Choroid plexus epithelial cell (primary cell): ENCODE measurements at regions not wholly inside any gene's neighbourhood (a gene's known extent, or its start where the extent isn't known, plus 50 kb on each side); places are given as distances from the start of the nearest gene placed in this dataset.

Source experiments
- DNase-seq: peaks from one replicate; pipeline ENCODE4 v3.0.0-alpha.2; 2010; ENCODE audit warnings: low read depth
- H3K4me3 ChIP-seq: 2 replicates; pipeline ENCODE4 v1.5.1; 2011; ENCODE audit warnings: low read depth, mild to moderate bottlenecking, control low read depth, low read length, moderate library complexity
- CTCF ChIP-seq: conservative IDR thresholded peaks from 2 replicates; pipeline ENCODE4 v1.5.1; 2011; ENCODE audit warnings: low read depth, mild to moderate bottlenecking, control low read depth, inconsistent platforms, low read length, moderate library complexity

DNA sequence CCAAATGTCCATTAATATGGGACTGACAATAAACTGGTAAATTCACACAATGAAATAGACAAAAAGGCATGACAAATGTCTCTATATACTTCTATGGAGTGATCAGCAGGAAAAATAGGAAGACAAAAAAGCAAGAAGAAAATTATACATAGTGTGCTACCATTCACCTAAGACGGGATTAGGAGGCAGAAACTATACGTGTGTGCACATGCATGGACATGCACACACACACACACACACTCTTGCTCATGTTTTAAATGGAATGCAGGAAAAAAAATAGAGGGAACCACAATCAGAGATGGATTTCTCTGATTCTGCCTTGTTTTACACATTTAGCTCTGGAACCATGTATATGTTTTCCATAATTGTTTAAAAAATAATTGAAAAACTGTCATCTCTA, 119.0 kb downstream of the ZFAND4 start:
- TF ChIP-seq CTCF = no peak
- no peak overlapping the region for H3K4me3 ChIP-seq
- DNase-seq = no peak

DNA sequence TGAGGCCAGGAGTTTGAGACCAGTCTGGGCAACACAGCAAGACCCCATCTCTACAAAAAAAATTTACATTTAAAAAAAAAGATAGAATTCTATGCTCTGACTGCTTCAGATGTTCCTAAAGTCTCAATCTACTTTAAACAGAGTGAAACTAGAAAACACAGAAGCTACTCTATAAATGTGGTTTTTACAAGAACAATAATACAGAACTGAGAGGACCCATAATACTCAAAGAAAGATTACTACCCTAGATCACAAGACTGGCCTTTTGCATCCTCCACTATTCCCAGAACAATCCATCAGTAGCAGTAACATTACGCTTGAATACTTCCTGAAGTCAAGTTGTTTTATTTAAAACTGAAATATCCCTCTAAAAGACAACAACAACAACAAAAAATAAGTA, 119.4 kb downstream of the ZFAND4 start:
- H3K4me3 ChIP-seq = no peak overlapping the region
- no peak for DNase-seq
- no peak for TF ChIP-seq CTCF

DNA sequence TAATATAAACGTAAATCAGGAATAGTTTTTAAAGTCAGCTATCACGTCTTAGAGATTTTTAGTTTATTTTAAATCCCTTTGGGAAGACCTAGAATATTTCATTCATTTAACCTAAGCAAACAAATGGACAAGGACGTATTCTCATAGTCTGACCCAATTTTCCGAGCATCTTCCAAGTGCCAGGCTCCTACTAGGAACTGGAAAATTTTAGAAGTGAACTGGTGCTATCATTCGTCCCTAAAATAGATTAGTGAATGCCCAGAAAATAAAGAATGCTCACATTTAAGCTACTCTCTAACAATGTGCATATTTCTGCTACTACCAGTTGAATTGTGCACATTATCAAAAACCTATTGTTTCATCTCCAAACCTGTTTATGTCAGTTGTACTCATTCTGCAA, 120.1 kb downstream of the ZFAND4 start:
- no peak overlapping the region for H3K4me3 ChIP-seq
- no peak for DNase-seq
- TF ChIP-seq CTCF = no peak

DNA sequence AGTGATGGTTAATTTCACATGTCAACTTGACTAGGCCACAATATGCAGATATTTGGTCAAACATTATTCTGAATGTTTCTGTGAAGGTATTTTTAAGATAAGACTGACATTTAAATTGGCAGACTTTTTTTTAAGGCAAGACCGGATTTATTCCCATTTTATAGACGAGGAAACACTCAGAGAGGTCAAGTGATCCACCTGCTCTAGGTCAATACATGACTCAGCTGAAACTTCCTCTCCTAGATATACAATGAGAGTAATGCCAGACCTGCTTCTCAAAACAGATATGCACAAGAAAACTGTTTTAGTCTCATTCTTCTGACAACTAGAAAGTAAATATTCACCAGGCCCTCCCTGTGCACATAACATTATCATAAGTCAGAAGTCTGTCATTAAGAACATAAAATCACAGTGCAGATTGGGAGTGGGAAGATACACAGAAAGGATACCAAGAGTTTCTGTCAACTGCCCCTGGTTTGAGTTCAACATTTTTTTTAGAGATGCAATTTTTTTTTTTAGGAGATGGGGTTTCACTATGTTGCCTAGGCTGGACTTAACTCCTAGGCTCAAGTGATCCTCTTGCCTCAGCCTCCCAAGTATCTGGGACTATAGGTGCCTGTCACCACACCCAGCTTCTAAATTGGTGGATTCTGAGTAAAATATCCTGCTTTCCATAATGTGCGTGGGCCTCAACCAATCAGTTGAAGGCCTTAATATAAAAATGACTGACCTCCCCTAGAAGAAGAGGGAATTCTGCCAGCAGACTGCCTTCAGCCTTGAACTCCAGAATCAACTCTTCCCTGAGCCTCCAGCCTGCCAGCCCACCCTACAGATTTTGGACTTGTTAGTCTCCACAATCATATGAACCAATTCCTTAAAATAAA, 121.4 kb downstream of the ZFAND4 start:
- TF ChIP-seq CTCF = no peak
- H3K4me3 ChIP-seq = no peak overlapping the region
- no peak for DNase-seq

DNA sequence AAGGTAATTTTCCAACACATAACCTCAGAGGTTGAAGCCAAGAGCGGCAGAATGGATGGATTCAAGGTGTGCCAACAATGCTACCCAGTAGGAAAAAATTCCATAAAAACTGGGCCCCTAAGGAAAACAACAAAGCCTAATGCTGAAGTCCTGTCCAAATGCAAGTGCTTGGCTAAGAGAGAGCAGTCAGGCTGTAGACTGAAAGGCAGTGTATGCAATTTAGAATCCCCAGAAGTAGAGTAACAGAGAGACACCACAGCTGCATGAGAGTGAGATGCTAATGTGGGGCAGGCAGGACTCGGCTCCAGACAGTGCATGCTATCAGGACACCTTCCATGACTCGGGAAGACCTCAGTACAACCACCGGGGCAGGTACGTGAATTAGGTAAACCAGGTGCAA, 124.5 kb downstream of the ZFAND4 start:
- H3K4me3 ChIP-seq = no peak overlapping the region
- no peak for TF ChIP-seq CTCF
- DNase-seq = no peak

DNA sequence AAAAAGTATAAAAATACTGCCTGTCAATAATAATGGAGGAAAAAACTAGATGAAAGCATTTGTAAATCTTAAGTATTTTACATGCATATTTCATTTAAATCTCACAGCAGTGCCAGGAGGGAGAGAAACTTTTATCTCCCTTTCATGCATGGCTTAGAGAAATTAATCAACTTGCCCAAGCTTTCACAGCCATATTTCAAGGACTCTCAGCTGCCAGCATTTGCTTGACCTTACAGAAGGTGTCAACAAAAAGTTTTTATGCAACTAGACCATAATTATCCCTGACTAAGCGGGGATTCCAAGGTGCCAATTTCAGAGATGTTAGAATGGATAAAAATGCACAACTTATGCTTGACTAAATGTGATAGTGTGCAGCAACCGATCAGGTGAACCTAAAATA, 125.4 kb downstream of the ZFAND4 start:
- no peak for TF ChIP-seq CTCF

GRCh38 chr10:45545150-45545549, 127.4 kb downstream of the ZFAND4 start:
- DNase-seq = no peak
- H3K4me3 ChIP-seq = no peak overlapping the region
- no peak for TF ChIP-seq CTCF

More for the DNA sequence above, 125.4 kb downstream of the ZFAND4 start:
- H3K4me3 ChIP-seq = no peak overlapping the region
- no peak for DNase-seq
